NCI-H526 treated with DMSO at 0.1 percent for 48 hours (cell line): ENCODE measurements at regions not wholly inside any gene's neighbourhood (a gene's known extent, or its start where the extent isn't known, plus 50 kb on each side); places are given as distances from the start of the nearest gene placed in this dataset.
A peak's percentile ranks its signal among the peaks of the same experiment; 100 is the strongest.
"Not testable (repeated sequence)": the region's sequence is repeated elsewhere in the genome, so short reads cannot be mapped to it uniquely, and the experiment has no call there.

ENCODE experiments used
- DNase-seq: peaks from one replicate; lab custom pipeline; 2025; lab: John Stamatoyannopoulos, UW

GRCh38 chr10:63848871-63849270 lies 327.7 kb downstream of the REEP3 start:
- not testable (repeated sequence) for DNase-seq

- DNase-seq: no peak
These were observed 341.7 kb downstream of the REEP3 start for GRCh38 chr10:63862860-63863259.

DNA sequence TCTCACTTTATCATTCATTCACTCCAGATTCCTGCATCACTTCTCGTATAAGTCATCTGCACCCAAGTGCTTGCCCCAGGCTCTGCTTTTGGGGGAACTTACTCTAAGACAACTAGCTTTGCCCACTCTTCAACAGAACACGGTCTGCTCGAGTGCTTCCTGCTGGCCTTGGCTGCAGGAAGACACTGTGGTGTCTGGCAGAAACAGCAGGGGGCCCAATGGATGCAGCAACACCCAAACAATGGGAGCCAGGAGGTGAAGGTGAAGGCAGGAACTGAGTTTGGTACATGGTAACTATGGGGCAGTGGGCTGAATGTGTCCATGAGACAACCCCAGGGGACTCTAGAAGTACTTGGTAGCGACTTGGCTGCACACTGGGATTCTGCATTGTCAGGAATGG lies 344.0 kb downstream of the REEP3 start:
- no peak for DNase-seq

DNA sequence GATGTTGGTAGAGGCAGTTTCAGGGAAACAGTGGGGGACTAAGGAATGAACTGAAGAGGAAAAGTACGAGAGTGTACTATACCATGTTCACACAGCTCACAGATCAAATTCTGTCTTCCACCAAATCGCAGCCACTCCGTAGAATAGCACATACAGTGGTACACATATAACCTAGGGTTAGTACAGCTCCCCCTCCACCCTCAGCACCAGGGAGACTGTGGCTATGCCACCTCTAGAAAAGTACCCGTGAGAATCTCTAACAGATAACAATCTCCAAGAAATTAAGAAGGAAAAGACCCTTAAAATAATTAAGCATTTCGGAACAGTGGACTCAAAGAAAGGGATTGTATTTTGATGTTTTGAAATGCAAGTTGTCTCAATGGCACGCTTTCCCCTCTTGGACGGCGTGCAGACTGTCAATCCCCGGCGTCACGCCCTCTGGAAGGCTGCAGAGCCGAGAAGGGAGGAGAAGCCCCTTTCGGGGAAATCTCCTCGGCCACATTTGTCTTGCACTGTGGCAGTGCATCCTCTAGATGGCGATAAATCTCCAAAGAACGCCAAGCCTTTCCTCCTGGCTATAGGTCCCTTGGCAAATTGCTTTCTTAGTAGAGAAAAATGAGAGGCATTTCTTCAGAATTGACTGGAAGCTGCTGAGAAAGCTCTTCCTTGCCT lies 345.0 kb downstream of the REEP3 start:
- DNase-seq: no peak

DNA sequence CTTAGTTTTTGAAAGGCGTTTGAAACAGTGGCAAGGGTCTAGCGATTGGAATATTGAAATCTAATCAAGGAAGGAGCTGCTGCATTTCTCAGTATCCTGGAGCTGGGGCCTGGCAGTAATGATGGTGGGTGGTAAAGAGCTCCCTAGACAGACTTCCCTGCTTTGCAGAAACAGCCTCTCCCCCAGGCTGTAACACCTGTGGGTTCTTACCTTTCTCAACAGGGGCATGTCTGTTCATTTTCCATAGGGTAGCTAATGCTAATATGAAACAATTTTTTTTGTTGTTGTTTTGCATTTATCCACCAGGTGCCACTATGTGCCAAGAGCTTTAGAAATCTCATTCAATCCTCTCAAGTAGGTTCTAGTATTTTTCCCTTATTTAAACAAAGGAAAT lies 345.5 kb downstream of the REEP3 start:
- DNase-seq: no peak

DNA sequence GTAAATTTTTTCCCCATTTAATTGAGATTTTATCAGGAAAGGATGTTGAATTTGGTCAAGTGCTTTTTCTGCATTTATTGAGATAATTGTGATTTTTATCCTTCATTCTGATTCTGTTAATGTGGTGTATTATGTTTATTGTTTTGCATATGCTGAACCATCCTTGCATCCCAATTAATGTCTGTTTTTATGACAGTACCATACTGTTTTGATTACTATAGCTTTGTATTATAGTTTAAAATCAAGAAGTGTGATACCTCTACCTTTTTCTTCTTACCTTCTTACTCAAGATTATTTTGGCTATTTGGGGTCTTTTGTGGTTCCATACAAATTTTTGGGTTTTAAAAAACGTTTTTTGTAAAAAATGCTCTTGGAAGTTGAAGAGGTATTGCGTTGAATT lies 357.2 kb downstream of the REEP3 start:
- no peak for DNase-seq

DNA sequence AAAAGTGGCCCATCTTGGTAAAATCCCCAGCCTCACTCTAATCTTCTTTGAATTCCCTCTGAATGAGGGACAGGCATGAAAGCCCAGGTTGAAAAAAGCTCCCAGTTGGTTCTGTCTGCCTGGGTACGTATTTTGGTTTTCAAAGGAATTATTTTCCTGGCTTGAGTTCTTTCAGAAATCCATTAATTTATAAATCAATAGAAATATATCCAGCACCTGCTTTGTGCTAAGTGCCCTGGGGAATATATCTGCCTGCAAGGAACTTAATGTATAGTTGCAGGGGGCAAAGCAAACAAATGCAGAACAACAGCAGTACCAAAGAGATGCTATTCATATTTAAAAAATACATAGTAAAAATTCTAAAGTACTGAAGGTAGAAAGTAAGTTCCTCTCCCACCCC lies 362.7 kb downstream of the REEP3 start:
- no peak for DNase-seq

DNA sequence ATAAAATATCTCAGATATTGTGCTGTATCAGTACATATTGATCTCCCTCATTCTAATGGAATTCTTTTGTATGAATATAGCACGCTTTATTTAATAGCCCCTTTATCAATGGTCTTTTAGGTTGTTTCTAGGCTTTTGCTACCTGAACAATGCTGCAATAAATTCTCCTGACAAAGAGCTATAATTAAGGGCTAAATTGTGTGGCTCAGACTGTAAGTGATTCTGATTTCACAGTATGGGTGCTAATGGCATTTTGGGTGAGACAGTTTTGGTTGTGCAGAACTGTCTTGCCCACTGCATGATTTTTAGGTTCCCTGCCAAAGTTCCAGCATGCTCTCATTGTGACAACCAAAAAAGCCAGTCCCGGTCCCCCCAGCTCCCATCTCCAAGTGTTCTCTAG lies 363.2 kb downstream of the REEP3 start:
- DNase-seq: no peak

GRCh38 chr10:63885156-63885555 lies 364.0 kb downstream of the REEP3 start:
- no peak for DNase-seq

DNA sequence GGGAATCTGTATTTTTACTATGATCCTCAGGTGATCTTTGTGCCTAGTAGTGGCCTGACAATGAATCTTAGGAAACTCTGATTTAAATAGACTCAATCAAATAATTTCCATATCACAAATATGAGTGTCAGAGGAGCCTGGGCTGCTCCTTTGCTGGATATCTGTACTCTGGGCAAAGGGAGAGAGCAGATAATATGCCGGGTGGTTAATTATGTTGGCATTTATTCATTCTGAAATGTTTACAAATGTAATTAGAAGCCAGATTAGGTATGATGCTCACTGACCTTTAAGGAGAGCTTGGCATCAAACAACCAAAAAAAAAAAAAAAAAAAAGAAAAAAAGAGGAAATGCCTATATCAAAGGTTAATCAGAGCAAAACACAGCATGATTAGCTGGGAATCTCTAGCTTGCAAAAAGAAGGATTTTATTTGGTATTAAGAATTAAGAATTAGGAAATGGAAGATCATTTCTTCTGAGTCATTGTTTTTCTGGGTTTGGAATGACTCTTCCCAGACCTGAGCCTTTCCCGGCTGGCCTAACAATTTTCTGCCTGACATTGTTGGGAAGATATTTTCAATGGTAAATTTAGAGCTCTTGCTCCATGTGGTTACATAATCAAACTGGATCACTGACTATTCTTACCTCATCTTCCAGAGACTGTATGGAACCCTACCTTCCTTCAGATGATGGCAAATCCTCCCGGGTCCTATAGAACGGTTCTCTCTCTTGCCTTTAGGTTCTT lies 365.3 kb downstream of the REEP3 start:
- no peak for DNase-seq

- peak; percentile 3 for DNase-seq
These were observed 365.9 kb downstream of the REEP3 start for GRCh38 chr10:63887023-63887589.

DNA sequence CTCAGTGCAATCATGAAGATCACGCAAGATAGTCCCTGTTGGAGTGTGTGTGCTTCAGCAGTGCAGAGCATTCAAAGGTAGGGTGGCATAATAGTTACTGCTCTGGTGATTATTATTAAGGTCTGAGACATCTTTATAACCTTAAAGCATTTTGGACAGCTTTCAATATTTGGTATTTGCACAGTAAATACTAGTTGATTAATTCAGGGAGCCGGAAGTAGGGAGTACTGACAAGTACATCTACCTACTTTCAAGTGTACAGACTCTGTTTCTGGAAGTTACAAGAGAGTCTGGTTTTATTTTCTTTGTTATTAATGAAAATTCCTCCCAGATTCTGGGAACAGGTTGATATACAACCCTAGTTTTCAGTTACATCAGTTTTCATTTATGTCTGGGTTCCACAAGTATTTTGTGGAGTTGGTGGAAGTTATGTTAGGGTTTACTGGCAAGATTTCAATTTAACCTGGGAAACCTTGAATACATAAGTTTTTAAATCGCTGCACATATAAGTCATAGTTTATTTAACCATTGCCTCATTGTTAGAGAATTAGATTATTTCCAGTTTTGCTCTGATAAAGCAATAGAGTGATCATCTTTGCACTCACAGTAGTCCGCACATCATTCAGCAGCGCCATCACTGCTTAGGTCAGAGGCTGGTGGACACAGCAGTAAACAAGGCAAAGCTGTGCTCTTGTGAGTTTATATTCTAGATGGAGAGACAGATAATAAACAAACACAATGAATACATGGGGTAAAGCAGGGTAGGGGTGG lies 366.6 kb downstream of the REEP3 start:
- no peak for DNase-seq

DNA sequence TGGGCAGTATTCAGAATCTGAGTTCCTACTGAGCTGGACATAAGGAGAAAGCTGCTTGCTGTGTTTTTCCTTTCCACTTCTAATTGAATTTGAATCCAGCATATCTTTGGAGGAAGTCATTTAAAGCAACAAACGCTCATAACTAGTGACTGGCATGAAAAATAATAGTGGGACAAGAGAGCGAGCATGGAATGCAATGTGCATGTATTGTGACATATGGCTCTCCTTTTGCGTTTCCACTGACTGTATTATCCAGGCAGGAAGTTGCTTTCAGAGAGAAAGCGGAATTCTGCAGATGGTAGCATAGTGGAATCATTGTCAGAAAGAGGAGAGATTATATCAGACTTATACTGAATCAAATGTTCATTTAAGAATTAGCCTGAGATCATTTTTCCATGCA lies 368.6 kb downstream of the REEP3 start:
- DNase-seq: no peak

- no peak for DNase-seq
These were observed 375.8 kb downstream of the REEP3 start for GRCh38 chr10:63896992-63897391.

DNA sequence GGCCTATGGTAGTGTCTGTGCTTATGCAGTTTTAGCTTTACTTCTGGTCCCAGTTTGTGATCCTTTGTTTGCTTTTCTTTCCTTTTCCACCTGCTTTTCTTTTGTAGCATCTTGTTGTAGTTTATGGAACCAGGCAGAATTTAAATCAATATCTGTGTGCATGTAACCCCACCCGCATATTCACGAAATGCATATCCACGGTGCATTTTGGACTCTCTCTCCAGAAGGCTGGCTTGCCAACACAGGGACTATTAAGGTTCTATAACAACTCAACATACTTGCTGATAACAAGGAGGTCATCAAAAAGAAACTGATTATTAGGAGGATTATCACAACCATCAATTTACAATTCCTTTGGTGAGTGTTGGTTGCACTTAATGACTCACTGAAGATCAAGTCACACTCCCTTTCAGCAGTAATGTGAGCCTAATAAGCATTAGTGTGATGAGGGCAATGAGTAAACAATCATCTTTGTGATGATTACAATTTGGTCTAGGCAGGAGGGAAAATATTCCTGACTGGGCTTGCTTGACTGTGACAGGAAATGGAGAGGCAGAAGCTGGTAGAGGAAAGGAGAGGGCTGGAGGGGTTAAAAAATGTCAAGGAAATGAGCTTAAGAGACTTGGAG lies 378.6 kb downstream of the REEP3 start:
- DNase-seq: no peak

- DNase-seq: no peak
These were observed 380.0 kb downstream of the REEP3 start for GRCh38 chr10:63901228-63901627.

DNA sequence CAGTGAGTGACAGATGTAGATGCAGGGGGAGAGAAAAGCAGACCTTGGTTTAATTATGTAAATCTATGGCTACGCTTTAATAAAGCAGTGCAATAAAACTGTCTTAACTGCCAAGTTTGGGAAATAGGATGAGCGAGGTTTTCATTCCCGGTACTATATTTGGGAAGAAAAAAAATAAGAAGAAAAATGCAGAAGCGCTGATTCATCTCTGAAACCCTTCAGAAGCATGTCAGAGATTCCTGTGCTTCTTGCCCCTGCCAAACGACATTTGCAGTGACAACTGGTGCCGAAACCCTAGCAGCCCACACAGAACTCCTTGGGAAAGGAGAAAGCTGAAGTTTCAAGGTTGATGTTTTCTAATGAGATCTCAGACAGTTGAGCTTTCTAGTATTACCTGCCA lies 380.7 kb downstream of the REEP3 start:
- no peak for DNase-seq

- no peak for DNase-seq
These were observed 389.6 kb downstream of the REEP3 start for GRCh38 chr10:63910806-63911205.

DNA sequence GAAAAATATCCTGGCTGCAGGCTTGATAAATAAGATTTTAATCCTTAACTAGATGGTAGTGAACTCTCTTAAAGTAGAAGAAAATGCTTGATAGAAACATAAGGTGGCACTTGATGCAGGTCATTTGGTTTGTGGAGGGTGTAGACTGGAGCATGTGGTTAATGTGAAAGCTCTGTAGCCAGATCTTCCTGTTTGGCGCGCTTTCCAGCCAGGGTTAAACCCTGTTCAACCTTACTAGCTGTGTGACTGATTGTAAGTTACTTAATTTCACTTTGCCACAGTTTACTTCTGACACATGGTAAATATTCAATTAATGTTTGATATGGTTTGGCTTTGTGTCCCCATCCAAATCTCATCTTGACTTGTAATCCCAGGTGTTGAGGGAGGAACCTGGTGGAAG lies 394.0 kb downstream of the REEP3 start:
- DNase-seq: no peak

- DNase-seq: no peak
These were observed 396.2 kb downstream of the REEP3 start for GRCh38 chr10:63917363-63917762.

- no peak for DNase-seq
These were observed 398.5 kb downstream of the REEP3 start for GRCh38 chr10:63919575-63920279.

DNA sequence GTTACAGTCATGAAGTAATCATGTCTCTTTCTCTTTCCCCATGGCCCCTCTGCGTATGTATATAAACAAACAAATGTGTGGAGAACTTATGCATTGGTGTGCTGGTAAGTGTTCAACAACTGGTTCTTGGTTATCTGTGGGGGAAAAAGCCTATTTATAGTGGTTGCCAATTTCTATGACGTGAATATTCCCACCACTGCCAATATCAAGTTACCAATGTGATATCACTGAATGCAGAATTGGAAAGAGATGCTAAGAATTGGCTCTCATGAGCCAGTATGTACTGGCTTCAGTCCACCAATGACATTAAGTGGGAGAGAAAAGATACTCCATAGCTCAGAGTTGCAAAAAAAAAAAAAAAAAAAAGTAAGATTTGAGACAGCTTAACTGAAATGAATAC lies 399.7 kb downstream of the REEP3 start:
- no peak for DNase-seq
